Limb (tissue), 2 donors: ENCODE measurements at regions not wholly inside any gene's neighbourhood (a gene's known extent, or its start where the extent isn't known, plus 50 kb on each side); places are given as distances from the start of the nearest gene placed in this dataset.
"Not testable (repeated sequence)": the region's sequence is repeated elsewhere in the genome, so short reads cannot be mapped to it uniquely, and the experiment has no call there.

Experiments
- DNase-seq, 2 donors: peaks; one replicate each; pipeline ENCODE4 v3.0.0-alpha.2; 2016; ENCODE audit errors: extremely low spot score in 2 of 2

DNA sequence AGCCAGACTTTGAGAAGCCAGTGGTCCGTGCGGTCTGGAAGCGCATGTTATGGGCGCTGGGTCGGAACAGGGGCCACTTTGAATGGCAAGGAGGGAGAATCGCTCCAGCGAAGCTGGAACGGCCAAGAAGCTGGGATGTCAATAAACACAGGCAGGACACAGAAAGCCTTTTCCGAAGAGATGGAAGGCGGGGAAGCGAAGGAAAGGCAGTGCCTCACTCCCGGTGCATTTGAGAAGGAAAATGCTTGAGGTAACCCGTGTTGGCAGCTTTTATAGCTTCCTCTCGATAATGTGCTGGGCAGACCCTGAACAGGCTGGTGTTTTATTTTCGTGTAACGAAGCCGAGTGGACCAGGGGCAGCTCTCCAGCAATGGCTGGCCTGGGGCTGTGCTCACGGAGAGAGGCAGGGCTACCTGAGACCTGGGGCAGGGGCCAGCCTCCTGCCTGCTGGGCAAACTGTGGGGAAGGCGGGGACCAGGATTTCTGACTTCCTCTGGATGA lies 84.2 kb upstream of the SPRY4 start:
- DNase-seq = peak in 1 of 2 donors; percentile 58

DNA sequence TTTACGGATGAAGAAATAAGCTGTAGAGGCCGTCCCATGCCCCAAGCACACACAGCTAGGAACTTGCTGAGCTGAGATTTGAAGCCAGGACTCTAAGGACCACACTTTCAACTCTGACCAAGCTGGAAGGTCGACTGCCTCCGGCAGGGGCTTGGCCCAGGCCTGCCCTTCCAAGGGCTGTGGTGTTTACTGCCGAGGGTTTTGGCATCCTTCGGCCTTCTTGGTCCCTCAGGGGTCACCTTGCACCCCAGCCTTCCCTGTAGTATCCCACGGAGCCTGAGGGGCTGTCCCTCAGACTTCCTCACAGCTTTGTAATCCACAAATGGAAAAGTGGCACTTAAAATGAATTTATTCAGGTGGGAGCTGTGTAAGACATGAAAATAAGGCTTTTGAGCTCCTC lies 83.7 kb upstream of the SPRY4 start:
- DNase-seq = no peak

DNA sequence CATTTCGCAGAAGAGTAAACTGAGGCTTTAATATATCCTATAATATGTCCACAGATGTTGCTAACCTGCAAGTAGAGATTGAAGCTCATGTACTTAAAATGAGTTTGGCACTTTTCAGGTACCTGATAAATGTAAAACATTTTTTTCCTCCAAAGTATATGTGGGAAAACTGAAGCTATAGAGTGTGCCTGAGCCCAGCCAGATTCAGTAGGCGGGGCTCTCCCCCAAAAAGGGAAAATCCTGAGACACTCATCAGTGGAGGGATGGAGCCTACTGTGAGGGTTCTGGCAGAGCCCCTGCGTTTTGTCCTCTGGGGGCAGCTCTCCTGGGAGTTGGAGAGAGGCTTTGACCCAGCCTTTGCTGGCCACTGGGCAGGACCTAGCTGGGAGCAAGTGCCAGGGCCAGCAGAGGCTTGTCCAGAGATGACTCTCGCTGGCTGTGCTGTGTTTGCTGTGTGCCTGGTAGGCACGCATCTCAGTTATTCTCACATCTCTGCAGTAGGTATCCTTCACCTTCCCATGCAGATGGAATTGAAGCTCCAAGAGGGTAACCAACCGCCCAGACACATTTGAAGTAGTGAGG lies 81.1 kb upstream of the SPRY4 start:
- DNase-seq = no peak

DNA sequence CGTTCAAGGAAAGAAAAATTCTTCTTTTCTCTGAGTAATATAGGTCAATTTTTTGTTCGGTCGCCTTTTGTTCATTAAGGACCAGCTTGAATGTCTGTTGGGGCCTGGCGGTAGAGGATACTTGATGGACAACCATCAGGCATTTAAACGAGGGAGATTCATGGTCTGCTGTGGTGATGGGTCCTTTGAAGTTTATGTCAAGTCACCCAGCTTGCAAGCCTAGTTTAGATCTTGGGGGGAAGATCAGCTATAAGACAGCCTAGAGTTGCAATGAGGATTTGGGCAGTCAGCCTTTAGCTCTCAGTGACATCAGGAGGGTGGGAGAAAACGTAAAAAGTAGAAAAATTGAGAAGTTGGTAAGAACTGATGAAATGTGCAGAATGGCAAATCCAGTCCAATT lies 80.2 kb upstream of the SPRY4 start:
- no peak for DNase-seq

DNA sequence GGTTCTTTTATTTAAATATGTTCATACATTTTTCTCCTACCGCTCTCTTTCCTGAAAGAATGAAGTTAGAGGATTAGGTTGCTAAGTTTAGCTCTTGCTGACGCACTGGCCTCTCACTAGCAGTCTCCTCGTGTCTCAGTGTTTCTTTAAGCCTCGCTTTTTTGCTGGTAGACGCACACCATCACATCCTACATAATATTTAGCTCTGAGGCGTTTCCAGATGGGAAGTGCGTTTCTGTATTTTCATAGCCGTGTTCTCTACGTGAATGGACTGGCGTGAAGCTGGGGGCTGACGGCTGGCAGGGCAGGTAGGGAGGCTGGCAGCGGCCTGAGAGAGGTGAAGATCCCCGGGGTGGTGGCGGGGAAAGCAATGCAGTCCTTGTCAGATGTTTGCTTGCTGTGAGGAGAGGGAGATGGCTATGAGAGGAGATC lies 79.2 kb upstream of the SPRY4 start:
- peak; percentile 58 to 78 for DNase-seq

DNA sequence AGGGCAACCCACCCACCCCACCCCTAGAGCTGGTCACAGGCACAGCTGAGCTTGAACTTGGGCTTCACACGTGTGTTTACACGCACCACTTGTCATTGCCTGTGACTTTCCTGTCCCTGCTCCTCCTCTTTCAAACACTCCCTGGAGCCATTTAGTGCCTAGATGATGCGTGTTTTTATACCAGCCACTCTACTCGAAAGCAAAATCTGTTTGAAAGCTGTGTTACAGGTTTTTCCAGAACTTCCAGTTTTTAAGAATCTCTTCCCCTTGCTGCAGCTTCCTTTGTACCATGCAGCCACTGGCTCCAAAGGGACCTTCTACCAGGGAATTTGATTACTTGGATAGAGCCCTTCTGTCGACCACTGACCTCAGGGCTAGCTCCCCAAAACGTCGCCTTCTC lies 78.8 kb upstream of the SPRY4 start:
- no peak for DNase-seq

DNA sequence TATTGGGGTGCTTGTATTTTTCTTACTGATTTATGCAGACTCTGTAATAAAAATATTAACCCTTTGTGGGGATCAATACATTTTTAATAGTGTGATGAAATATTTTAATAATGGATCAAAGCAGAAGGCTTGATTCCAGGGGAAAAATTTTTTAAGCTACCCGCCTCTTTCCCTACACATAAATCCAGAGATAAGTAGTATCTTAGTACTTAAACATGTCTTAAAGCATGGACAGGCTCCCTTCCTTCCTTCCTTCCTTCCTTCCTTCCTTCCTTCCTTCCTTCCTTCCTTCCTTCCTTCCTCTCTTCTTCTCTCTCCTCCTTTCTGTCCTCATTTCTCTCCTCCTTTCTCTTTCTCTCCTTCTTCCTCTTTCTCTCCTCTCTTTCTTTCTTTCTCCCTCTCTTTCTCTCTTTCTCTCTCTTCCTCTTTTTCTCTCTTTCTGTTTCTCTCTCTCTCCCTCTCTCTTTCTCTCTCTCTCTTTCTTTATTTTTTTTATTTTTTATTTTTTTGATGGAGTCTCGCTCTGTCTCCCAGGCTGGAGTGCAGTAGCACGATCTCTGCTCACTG lies 78.0 kb upstream of the SPRY4 start:
- DNase-seq = no peak

DNA sequence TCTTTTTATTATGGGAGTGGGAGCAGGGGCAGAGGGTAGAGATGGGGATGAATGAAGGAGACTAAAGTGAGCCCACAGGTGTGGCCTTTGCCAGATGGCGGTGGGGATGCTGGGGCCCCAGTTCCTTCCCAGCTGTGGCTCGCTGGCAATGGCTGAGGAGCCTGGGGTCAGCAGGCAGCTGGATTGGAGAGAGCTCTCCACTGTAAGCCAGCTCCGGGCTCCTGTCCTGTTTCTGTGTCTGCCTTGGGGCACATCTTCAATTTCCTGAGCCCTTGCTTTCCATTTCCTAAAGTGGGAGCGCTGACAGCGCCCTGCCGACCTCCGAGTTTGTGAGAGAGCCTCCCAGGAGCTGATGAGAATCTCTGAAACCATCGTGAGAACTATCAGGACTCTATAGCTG lies 75.6 kb upstream of the SPRY4 start:
- no peak for DNase-seq

DNA sequence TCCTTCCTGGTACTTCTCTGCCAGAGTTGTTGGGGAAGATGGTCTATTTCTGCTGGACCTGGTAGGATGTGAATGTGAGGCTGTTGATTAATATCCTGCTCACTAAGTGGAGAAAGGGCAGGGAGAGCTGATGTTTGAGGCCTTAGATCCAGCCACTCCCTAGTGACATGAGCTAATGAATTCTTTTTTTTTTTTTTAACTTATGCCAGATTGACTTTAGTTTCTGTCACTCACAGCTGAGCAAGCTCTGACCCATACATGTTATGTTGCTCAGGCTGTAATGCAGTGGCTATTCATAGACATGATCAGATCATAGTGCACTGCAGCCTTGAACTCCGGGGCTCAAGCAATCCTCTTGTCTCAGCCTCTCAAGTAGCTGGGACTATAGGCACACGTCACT lies 75.1 kb upstream of the SPRY4 start:
- DNase-seq = no peak

DNA sequence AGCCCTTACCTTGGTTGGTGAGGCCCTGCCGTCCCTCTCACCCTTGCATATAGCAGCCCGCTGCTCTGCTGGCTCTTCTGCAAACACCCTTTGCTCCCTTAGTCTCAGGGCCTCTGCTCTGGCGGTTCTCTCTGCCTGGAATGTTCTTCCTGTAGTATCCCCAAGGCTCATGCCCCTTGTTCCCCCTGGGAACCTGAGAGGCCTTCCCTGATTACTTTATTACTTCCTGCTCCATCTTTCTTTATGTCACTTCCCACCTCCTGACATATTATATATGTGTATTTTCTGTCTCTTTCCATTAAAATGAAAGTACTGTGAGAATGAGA lies 73.9 kb upstream of the SPRY4 start:
- no peak for DNase-seq

DNA sequence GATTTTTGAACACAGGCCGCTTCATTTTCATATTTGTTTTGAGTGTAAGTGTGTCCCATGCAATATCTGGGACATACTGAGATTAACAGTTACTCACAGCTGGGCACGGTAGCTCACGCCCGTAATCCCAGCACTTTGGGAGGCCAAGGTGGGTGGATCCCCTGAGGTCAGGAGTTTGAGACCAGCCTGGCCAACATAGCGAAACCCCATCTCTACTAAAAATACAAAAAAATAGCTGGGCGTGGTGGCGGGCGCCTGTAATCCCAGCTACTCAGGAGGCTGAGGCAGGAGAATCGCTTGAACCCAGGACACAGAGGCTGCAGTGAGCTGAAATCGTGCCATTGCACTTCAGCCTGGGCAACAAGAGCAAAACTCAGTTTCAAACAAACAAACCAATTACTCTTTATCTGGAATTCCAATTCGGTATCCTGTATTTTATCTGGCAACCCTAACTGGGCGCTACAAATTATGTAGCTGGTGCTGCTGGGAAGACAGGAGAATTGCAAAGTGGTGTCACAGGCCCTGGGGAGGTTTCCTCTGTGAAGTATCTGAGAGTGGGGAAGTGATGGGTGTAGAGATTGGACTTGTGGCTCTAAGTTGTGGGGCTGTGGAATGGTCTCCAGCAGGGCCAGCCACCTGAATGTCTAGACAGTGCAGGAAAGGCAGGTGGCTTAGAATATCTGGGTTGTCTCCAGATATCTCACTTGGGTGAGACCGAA lies 73.3 kb upstream of the SPRY4 start:
- DNase-seq = not testable (repeated sequence)

DNA sequence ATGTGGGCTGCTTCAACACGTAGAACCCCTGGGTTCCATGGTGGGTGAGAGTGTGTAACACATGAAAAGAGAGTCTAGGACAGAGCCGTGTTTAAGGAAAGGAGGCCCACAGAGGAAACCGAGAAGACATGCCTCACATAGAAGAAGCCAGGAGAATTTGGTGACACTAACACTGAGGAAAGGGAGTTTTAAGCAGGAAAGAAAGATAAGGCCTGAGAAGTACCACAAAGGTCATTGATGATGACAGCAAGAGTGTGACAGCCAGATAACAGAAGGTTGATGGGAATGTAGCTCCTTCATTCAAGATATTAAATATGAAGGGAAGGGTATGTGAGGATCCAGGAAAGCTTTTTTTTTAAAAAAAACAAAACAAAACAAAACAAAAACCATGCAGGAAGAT lies 72.4 kb upstream of the SPRY4 start:
- DNase-seq = no peak

DNA sequence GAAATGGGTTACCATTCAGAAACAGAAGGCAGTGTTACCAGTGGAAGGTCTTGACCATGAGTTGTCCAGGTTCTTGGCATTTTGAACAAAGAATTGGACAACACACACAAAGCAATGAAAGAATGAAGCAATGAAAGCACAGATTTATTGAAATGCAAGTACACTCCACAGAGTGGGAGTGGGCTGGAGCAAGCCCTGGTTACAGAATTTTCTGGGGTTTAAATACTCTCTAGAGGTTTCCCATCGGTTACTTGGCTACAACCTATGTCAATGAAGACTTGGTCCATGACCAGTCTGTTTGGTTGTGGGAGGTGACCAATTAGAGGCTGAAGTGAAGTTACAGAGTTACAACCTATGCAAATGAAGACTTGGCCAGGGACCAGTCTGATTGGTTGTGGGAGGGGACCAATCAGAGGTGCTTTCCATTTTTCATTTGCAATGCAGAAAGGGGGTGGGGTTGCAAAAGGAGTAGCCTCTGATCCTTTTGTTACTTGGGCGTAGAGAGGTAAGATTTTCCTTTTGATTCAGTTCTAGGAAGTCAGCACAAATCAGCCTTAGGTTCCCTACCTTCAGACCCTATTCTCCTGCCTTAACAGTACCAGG lies 71.7 kb upstream of the SPRY4 start:
- DNase-seq = no peak

DNA sequence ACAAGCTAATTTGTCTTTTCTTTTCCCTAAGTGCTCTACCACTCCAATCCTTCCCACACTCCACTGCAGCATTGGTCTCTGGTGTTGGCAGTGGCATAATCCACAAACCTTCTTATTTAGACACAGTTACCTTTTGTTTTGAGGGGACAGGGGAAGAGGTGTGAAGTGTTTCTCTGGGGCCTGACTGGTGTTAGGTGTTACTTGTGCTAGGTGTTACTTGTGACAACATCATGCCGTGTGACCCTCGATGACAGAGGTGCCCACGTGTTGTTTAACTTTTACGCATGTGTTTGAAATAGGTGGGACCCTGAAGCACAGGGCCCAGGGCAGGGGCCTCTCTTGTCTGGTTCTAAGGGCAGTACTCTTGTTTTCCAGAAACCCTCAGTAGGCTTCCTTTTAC lies 70.5 kb upstream of the SPRY4 start:
- DNase-seq = no peak

DNA sequence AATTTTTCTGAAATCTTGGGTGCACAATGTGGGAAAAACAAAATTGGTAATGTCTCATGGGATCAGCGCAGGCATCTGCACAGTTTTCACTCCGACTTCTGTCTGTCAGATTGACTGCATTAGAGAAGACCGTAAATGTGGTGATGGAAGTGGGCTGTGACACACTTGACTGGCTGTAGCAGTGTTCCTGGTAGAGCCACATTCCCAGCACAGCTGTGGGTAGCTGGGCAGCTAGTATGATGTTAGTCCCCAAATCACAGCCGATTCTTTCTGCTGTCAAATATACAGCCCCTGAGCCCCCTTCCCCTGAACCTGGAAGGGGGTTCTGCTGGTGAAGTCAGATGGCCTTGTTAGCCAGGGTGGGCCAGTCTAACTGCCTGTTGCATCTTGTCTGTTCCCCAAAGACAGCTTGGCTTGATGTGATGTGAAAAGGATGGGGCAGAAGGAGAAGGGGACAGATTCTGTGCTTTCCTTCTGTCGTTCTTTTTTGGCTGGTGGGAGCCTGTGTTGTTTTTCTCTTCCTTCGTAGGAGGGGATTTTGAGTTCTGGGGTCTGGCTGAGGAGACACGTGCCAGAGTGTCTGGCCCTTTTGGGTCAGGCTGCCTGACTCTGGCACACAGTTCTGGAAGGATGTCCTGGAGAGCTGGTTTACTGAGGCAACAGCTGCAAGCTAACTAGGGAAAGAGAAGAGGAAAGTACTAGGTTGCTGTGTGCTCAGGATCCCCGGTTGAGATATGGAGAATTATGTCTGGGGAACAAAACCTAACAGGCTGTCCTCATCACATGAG lies 66.4 kb upstream of the SPRY4 start:
- peak in 1 of 2 donors; percentile 40 for DNase-seq

DNA sequence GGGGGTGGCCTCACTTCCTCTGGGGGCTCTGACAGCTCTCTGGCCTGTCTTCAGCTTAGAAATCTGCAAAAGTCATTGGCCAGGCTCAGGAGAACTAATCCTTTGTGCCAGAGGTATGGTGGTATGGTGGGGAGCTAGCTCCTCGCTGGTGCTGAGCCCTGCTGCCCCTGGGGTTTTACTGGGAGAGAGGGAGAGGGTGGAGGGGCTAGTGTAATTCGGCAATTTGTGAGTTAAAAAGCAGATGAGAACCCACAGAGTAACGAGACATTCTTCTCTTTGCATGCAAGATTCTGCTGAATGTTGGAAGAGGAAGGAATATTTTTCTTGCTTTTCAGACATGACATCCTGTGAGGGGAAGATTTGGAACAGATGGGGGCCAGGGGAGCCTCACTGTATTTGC lies 65.5 kb upstream of the SPRY4 start:
- DNase-seq = peak in 1 of 2 donors; percentile 54

DNA sequence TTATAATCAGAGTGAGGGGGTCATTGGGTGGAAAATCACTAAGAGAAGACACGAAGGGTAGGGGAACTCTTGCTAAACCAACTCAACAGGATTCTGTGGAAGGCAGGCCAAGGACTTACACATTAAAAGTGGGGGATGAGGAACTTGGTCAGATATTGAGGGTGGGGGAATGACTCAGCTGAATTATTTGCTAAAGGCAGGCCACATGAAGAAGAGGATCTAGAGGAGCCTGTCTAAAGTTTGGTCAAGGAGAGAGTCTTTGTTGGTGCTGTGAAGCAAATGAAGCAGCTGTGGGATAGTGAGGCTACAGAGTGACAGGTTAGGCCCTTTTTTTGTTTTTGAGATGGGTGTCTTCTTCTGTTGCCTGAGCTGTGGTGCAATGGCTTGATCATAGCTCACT lies 63.9 kb upstream of the SPRY4 start:
- no peak for DNase-seq

DNA sequence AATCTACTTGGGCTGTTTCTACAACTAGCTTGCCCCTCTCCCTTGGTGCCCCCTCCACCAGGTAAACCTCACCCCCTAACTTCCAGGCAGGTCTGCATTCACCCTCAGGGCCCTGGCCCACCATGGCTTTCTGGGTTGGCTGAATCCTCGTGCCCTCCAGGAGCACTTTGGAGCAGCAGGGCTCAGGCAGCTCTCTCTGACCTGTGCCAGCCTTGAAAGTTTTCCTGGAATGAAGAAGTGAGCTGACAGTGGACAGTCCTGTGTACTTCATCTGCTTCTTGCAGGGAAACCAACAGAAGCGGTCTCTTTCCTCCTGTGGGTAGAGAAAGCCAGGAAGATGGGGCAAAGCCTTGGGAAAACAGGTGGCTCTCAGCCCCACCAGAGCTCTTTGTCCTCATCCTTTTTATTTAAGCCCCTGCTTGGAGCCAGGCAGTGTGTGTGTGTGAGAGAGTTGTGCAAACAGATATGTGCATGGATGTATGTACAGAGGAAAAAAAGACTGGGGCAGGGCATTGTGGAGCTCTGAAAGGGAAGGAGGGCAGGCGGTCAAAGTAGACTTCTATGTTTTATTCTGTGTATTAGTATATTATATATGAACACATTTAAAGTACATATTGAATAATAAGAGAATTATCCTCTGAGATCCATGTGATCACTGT lies 62.3 kb upstream of the SPRY4 start:
- no peak for DNase-seq

DNA sequence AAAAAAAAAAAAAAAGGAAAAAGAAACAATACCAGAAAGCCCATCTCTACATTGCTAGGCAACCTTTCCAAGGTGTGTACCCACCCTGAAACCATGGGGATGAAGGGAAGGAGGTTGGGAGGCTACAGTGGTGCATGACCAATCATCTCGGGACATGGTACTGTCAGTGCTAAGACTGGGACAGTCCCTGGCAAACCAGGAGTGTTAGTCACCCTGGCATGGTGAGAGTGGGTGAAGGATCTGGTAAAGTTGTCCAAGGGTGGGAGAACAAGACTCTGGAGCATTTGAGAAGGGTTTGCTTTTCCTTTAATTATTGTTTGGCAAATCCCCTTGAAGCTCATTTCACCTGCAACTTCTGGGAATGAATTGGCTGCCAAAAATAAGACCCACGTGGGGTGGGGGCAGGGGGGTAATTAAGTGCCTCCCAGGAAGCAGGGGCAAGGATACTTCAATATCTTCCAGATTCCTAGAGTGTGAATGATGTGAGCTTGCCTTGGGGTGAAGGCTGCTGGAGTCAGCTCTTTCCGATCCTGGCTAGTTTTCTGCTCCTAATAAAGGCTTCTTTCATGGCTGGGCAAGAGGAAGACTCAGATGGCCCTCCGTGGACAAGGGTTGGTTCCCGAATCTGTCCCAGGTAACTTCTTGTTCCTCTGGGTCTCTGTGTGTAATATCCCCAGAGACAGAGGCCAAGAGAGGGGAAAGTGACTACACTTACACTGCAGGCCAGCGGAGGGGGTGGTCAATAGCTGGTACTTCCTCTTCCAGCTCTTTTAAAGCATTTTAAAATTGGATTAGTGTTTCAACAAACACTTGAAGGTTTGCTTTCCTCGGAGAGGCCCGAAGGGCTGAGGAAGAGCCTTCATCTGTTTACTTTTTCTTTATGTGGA lies 61.6 kb upstream of the SPRY4 start:
- no peak for DNase-seq

DNA sequence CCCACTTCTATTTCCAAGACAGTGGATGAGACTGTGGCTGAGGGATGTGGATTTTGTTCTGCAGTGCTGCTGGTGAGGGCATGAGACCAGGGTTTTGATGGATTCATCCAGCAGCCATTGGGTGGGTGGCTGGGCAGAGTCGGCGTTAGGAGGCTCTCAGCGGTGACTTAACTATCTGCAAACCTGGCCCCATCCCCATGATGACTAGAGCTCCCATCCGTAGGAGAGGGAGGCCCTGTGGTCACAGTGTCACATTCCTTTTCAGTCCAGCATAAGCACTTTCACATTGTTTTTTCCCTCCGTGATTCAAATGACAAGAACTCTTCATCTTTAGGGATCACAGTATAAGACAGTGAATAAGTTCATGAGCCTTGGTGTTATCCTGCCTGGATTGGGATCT lies 60.4 kb upstream of the SPRY4 start:
- no peak for DNase-seq
